Keratinocyte (primary cell): ENCODE measurements at regions not wholly inside any gene's neighbourhood (a gene's known extent, or its start where the extent isn't known, plus 50 kb on each side); places are given as distances from the start of the nearest gene placed in this dataset.

Source experiments
- DNase-seq: peaks from one replicate; pipeline ENCODE4 v3.0.0-alpha.2; 2011; ENCODE audit warnings: low read depth, missing footprints, low spot score
- FAIRE-seq: peaks from 2 replicates; lab custom pipeline; 2011; peaks lifted over from hg19 to GRCh38; lab: Jason Lieb, UNC
- H2AFZ ChIP-seq: 2 replicates; pipeline ENCODE4 v1.6.0; 2012; ENCODE audit warnings: low read length, control low read depth, inconsistent platforms; ENCODE audit not compliant: control insufficient read depth
- H3K27ac ChIP-seq: 2 replicates; pipeline ENCODE4 v1.5.1; 2011; ENCODE audit warnings: low read length; ENCODE audit not compliant: control insufficient read depth, insufficient read depth
- H3K27me3 ChIP-seq: 3 replicates; pipeline ENCODE4 v1.6.0; 2011; ENCODE audit warnings: low read length; ENCODE audit not compliant: control insufficient read depth, insufficient read depth; ENCODE audit errors: extremely low read depth
- H3K36me3 ChIP-seq, 2 experiments: 2 replicates in 1 of 2; 3 replicates in 1 of 2; pipeline ENCODE4 v1.5.1; 2011; ENCODE audit warnings: low read length in 2 of 2, mild to moderate bottlenecking in 1 of 2; ENCODE audit not compliant: control insufficient read depth in 2 of 2, insufficient read depth in 2 of 2; ENCODE audit errors: extremely low read depth in 1 of 2
- H3K4me1 ChIP-seq: 3 replicates; pipeline ENCODE4 v1.5.1; 2011; ENCODE audit warnings: low read length; ENCODE audit not compliant: control insufficient read depth, insufficient read depth; ENCODE audit errors: extremely low read depth
- H3K4me2 ChIP-seq: 3 replicates; pipeline ENCODE4 v1.6.0; 2011; ENCODE audit warnings: low read depth, low read length; ENCODE audit not compliant: control insufficient read depth, insufficient read depth; ENCODE audit errors: extremely low read depth
- H3K4me3 ChIP-seq, 3 experiments: fragments of 200-600 bp in 1 of 3; sonication (generic) in 1 of 3; 2 replicates in 2 of 3; 3 replicates in 1 of 3; pipeline ENCODE4 v1.5.1; 2011 to 2016; ENCODE audit warnings: low read length in 3 of 3, mild to moderate bottlenecking in 3 of 3, control low read depth in 2 of 3, inconsistent platforms in 1 of 3, low read depth in 1 of 3, mixed read lengths in 1 of 3, mixed run types in 1 of 3, moderate library complexity in 1 of 3; ENCODE audit not compliant: control insufficient read depth in 2 of 3, insufficient read depth in 2 of 3; ENCODE audit errors: extremely low read depth in 1 of 3
- H3K79me2 ChIP-seq: 2 replicates; pipeline ENCODE4 v1.6.0; 2012; ENCODE audit warnings: low read length; ENCODE audit not compliant: control insufficient read depth, insufficient read depth
- H3K9ac ChIP-seq: 3 replicates; pipeline ENCODE4 v1.6.0; 2011; ENCODE audit warnings: low read length; ENCODE audit not compliant: control insufficient read depth, insufficient read depth; ENCODE audit errors: extremely low read depth
- H3K9me1 ChIP-seq: 3 replicates; pipeline ENCODE4 v1.6.0; 2011; ENCODE audit warnings: low read length; ENCODE audit not compliant: control insufficient read depth, insufficient read depth; ENCODE audit errors: extremely low read depth
- H3K9me3 ChIP-seq: 2 replicates; pipeline ENCODE4 v1.5.1; 2012; ENCODE audit warnings: low read depth, low read length; ENCODE audit not compliant: control insufficient read depth
- H4K20me1 ChIP-seq: 3 replicates; pipeline ENCODE4 v1.6.0; 2011; ENCODE audit warnings: low read length; ENCODE audit not compliant: control insufficient read depth, insufficient read depth; ENCODE audit errors: extremely low read depth
- CTCF ChIP-seq, 3 experiments: IDR thresholded peaks in 1 of 3; conservative IDR thresholded peaks in 1 of 3; optimal IDR thresholded peaks in 1 of 3; 2 replicates in 2 of 3; 3 replicates in 1 of 3; pipeline versions ENCODE3 to v1.5.1; 2011; ENCODE audit warnings: low read length in 3 of 3, mild to moderate bottlenecking in 3 of 3, moderate library complexity in 2 of 3, control low read depth in 1 of 3, inconsistent platforms in 1 of 3; ENCODE audit not compliant: insufficient read depth in 2 of 3; ENCODE audit errors: extremely low read depth in 1 of 3
- EZH2 ChIP-seq: IDR thresholded peaks from one replicate; pipeline ENCODE4 v1.6.1; 2012; ENCODE audit warnings: inconsistent platforms, mild to moderate bottlenecking, low read length, moderate library complexity
- dilution Hi-C: fragments of 300-500 bp; cut with MboI; formaldehyde crosslinking; loops from one replicate; pipeline ENCODE4 v1.7.0; 2020; ENCODE audit warnings: low sequenced_read_pairs; ENCODE audit not compliant: extremely low pct_ligation_motif_present

GRCh38 chr10:84900141-84900540 lies 571.8 kb downstream of the CCSER2 start:
- Histone ChIP-seq H3K27ac (no peak overlapping the region), H3K36me3 (no peaks in the 10 kb centered on the region), H3K4me1 (no peaks in the 10 kb centered on the region), H3K27me3 (no peaks in the 10 kb centered on the region), H3K9ac (no peak overlapping the region), H3K4me2 (no peak overlapping the region), H3K4me3 (no peak overlapping the region), H3K9me3 (no peaks in the 10 kb centered on the region), H3K9me1 (no peaks in the 10 kb centered on the region), H4K20me1 (no peaks in the 10 kb centered on the region), H3K79me2 (no peaks in the 10 kb centered on the region), H2AFZ (no peak overlapping the region)
- dilution Hi-C loops, result no loop called here
- no peak for DNase-seq
- TF ChIP-seq CTCF (optimal IDR thresholded peaks at IDR 0.05 in 1 of 3, IDR thresholded peaks at IDR 0.05 in 1 of 3, conservative IDR thresholded peaks at IDR 0.05 in 1 of 3; ENCODE audit: extremely low read depth in 1 of 3, insufficient read depth in 2 of 3, low read length in 3 of 3) (no peak), EZH2 (no peak)
- no peak for FAIRE-seq

DNA sequence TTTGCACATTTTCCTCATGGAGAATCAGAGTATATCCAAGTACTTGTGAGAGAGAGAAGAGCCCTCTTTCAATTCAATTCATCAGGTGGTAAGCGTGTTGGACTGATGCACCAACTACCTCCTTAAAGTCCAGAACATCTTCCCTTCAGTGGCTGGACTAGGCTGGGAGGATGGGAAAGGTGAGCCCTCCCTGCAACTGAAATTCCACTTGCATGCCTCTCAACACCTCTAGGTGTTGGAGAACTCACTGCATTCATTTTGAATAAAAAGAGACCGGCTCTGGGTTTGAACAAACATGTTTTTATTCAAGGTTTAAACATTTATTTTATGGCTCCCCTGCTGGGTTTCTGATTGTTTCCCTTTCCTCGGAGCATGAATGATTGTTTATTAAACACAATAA lies 573.5 kb downstream of the CCSER2 start:
- no peaks in the 10 kb centered on the region for H3K79me2 ChIP-seq
- H2AFZ ChIP-seq, result no peak overlapping the region
- H3K36me3 ChIP-seq, result no peaks in the 10 kb centered on the region
- H3K4me1 ChIP-seq, result no peaks in the 10 kb centered on the region
- TF ChIP-seq CTCF (optimal IDR thresholded peaks at IDR 0.05 in 1 of 3, IDR thresholded peaks at IDR 0.05 in 1 of 3, conservative IDR thresholded peaks at IDR 0.05 in 1 of 3; ENCODE audit: extremely low read depth in 1 of 3, insufficient read depth in 2 of 3, low read length in 3 of 3) (no peak), EZH2 (no peak)
- no peak overlapping the region for H3K4me2 ChIP-seq
- DNase-seq (no peak), FAIRE-seq (no peak)
- dilution Hi-C loops, result no loop called here
- no peaks in the 10 kb centered on the region for H4K20me1 ChIP-seq
- no peaks in the 10 kb centered on the region for H3K9me3 ChIP-seq
- no peak overlapping the region for H3K4me3 ChIP-seq
- H3K9me1 ChIP-seq, result no peaks in the 10 kb centered on the region
- H3K27ac ChIP-seq, result no peak overlapping the region
- no peak overlapping the region for H3K9ac ChIP-seq
- H3K27me3 ChIP-seq, result no peaks in the 10 kb centered on the region
